A673 (cell line): ENCODE measurements at regions not wholly inside any gene's neighbourhood (a gene's known extent, or its start where the extent isn't known, plus 50 kb on each side); places are given as distances from the start of the nearest gene placed in this dataset.

Experiments used
- CTCF ChIP-seq: fragments of 300-800, 200-600 bp; sonication (generic); conservative IDR thresholded peaks from 2 replicates; pipeline ENCODE4 v1.5.1; 2017; ENCODE audit warnings: low read depth, mild to moderate bottlenecking, antibody characterized with exemption, low read length, moderate library complexity, mixed read lengths
- EZH2 ChIP-seq: fragments of 200-600 bp; sonication (generic); IDR thresholded peaks from 2 replicates; pipeline ENCODE4 v1.6.1; 2017; ENCODE audit warnings: borderline replicate concordance, low read depth, mild to moderate bottlenecking, mixed read lengths, antibody characterized with exemption, low read length; ENCODE audit not compliant: poor library complexity, severe bottlenecking

DNA sequence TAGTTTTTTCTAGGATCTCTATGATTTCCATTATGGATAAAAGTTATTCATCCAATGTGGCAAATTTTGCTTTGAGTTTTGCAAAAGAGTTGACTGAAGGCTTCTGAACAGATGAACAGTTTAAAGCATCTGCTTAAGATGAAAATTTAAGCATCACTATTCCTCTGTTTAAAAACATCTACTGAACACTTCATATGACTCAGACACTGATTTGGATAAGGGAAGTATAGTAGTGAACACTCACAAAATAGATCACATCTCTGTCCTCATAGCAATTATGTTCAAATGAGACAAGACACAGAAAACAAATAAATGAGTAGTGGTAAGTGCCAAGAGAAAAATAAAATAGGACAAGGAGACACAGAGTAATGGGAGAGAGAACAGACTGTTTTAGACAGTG is 157.3 kb downstream of the MBL2 start:
- TF ChIP-seq CTCF (no peak), EZH2 (no peak)
